Fibroblast of skin of left quadriceps (primary cell): ENCODE measurements at regions not wholly inside any gene's neighbourhood (a gene's known extent, or its start where the extent isn't known, plus 50 kb on each side); places are given as distances from the start of the nearest gene placed in this dataset.
"Not testable (repeated sequence)": the region's sequence is repeated elsewhere in the genome, so short reads cannot be mapped to it uniquely, and the experiment has no call there.

ENCODE experiments used
- DNase-seq, 2 experiments: peaks; one replicate each; pipeline ENCODE4 v3.0.0-alpha.2; 2013; ENCODE audit warnings: low read depth in 2 of 2

- no peak for DNase-seq
These were observed 470.1 kb upstream of the PLXNA2 start for GRCh38 chr1:208714323-208714722.

GRCh38 chr1:208717525-208717924, 473.3 kb upstream of the PLXNA2 start:
- no peak for DNase-seq

GRCh38 chr1:208722592-208722991, 478.4 kb upstream of the PLXNA2 start:
- no peak for DNase-seq

- DNase-seq, result no peak
These were observed 479.9 kb upstream of the PLXNA2 start for GRCh38 chr1:208724079-208724478.

- DNase-seq, result no peak
These were observed 484.6 kb upstream of the PLXNA2 start for GRCh38 chr1:208728815-208729214.

- no peak for DNase-seq
These were observed 488.0 kb upstream of the PLXNA2 start for GRCh38 chr1:208731981-208732821.

GRCh38 chr1:208737161-208737560, 493.0 kb upstream of the PLXNA2 start:
- no peak for DNase-seq

- DNase-seq, result no peak
These were observed 493.7 kb upstream of the PLXNA2 start for GRCh38 chr1:208737922-208738321.

- not testable (repeated sequence) for DNase-seq
These were observed 495.5 kb upstream of the PLXNA2 start for GRCh38 chr1:208739636-208740035.

- DNase-seq, result no peak
These were observed 497.1 kb upstream of the PLXNA2 start for GRCh38 chr1:208741296-208741695.

GRCh38 chr1:208743361-208743760, 499.2 kb upstream of the PLXNA2 start:
- DNase-seq, result no peak

- DNase-seq, result peak; percentile 4 to 6
These were observed 503.8 kb upstream of the PLXNA2 start for GRCh38 chr1:208747979-208748378.

- no peak for DNase-seq
These were observed 504.4 kb upstream of the PLXNA2 start for GRCh38 chr1:208748387-208749165.

- no peak for DNase-seq
These were observed 512.3 kb upstream of the PLXNA2 start for GRCh38 chr1:208756339-208756981.

GRCh38 chr1:208757846-208758245, 513.7 kb upstream of the PLXNA2 start:
- DNase-seq, result no peak

GRCh38 chr1:208759255-208759654, 515.1 kb upstream of the PLXNA2 start:
- no peak for DNase-seq

GRCh38 chr1:208763971-208764370, 519.8 kb upstream of the PLXNA2 start:
- no peak for DNase-seq

- no peak for DNase-seq
These were observed 522.6 kb upstream of the PLXNA2 start for GRCh38 chr1:208766832-208767231.

- no peak for DNase-seq
These were observed 523.6 kb upstream of the PLXNA2 start for GRCh38 chr1:208767816-208768215.

GRCh38 chr1:208772891-208773290, 528.7 kb upstream of the PLXNA2 start:
- no peak for DNase-seq

GRCh38 chr1:208775841-208776240, 531.7 kb upstream of the PLXNA2 start:
- DNase-seq, result no peak

GRCh38 chr1:208778417-208778816, 534.2 kb upstream of the PLXNA2 start:
- DNase-seq, result no peak
